GM10248 (cell line): ENCODE measurements at regions not wholly inside any gene's neighbourhood (a gene's known extent, or its start where the extent isn't known, plus 50 kb on each side); places are given as distances from the start of the nearest gene placed in this dataset.

Experiments
- CTCF ChIA-PET: fragments of 300-600 bp; sonication (Branson Sonifier 250); formaldehyde crosslinking; extraction: SDS; loops from one replicate; lab custom pipeline; 2021; ENCODE audit warnings: antibody characterized with exemption; lab: Yijun Ruan, JAX
- POLR2A ChIA-PET: fragments of 350-650 bp; sonication (Branson Sonifier 250); formaldehyde crosslinking; extraction: SDS; loops from one replicate; lab custom pipeline; 2020; ENCODE audit warnings: antibody characterized with exemption; lab: Yijun Ruan, JAX
- DNase-seq: peaks from one replicate; pipeline ENCODE4 v3.0.0; 2012; ENCODE audit errors: extremely low spot score
- TF ChIP-seq, protein P1 (sequence below): IDR thresholded peaks from 2 replicates; pipeline ENCODE4 v1.5.1; 2012; ENCODE audit warnings: mild to moderate bottlenecking, low read depth; ENCODE audit errors: extremely low read depth, missing control alignments, control extremely low read depth

DNA sequence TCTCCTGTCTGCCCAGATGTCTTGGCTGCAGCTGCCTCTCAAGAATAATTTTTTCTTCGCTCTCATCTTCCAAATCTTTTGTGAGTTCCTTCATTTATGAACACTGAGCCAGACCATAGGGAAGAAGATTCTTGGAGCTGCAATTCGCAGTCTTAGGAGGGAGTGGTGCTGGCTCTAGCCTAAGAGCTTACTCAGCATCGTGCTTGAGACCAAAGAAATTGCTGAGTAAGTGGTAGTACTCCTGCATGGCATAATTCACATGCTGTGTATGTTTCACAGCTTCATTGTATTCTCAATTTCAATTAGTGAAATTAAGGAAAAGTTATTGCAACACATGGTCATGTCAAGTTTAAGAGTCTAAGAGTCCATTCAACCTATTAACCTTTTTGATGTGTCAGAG lies 771.7 kb downstream of the ADCYAP1 start:
- no peak for DNase-seq
- POLR2A ChIA-PET, result no interaction called here
- TF ChIP-seq, protein P1, sequence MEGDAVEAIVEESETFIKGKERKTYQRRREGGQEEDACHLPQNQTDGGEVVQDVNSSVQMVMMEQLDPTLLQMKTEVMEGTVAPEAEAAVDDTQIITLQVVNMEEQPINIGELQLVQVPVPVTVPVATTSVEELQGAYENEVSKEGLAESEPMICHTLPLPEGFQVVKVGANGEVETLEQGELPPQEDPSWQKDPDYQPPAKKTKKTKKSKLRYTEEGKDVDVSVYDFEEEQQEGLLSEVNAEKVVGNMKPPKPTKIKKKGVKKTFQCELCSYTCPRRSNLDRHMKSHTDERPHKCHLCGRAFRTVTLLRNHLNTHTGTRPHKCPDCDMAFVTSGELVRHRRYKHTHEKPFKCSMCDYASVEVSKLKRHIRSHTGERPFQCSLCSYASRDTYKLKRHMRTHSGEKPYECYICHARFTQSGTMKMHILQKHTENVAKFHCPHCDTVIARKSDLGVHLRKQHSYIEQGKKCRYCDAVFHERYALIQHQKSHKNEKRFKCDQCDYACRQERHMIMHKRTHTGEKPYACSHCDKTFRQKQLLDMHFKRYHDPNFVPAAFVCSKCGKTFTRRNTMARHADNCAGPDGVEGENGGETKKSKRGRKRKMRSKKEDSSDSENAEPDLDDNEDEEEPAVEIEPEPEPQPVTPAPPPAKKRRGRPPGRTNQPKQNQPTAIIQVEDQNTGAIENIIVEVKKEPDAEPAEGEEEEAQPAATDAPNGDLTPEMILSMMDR, result no peak
- CTCF ChIA-PET, result interaction anchor here (3.3 kb wide), 1 partner anchor 13 kb away, joined by 16 read pairs; no protein-coding TSS in a partner anchor

DNA sequence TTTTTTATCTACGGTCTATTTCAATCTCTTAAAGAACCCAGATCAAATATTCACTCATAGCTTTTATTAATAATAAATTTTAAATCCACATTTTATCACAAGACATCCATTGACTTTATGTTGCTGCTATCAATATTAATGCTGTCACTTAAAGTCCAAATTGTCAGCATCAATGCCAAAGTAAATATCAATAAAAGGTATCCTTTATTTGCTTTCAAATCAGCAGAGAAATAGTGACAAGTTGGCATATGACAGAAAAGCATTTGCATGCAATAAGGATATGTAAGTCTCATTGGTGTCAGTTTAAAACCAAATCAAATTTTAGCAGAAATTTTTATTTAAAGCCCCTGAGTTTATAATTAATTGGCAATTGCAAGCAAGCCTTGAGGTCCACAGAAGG lies 775.4 kb downstream of the ADCYAP1 start:
- no peak for DNase-seq
- CTCF ChIA-PET, result no interaction called here
- POLR2A ChIA-PET, result no interaction called here
- TF ChIP-seq, protein P1, result no peak

- no peak for DNase-seq
- TF ChIP-seq, protein P1, result no peak
- ChIA-PET CTCF (interaction anchor here (1.4 kb wide), 1 partner anchor 28 kb away, joined by 4 read pairs; no protein-coding TSS in a partner anchor), POLR2A (no interaction called here)
Observed at GRCh38 chr18:1691863-1692262, 787.2 kb downstream of the ADCYAP1 start.

DNA sequence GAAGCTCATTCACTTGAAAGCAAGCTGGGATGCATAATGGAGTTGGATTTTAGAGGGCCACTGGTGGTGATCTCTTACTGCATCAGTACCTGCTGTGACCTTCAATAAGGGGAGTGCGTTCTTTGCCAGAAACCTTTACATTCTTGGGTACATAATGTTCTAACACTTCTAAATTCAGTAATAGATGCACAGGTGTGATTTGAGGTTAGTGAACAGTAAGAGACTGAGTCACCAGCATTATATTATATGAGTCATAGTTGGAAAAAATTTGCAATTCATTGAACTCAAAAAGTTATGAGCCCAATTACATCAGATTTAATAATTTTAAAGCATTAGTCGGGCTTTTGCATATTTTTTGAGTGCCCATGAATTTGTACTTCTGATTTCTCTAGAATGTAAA lies 803.3 kb downstream of the ADCYAP1 start:
- no peak for DNase-seq
- TF ChIP-seq, protein P1, result no peak
- POLR2A ChIA-PET, result no interaction called here
- CTCF ChIA-PET, result interaction anchor here (1.3 kb wide), 1 partner anchor 39 kb away, joined by 3 read pairs; no protein-coding TSS in a partner anchor

DNA sequence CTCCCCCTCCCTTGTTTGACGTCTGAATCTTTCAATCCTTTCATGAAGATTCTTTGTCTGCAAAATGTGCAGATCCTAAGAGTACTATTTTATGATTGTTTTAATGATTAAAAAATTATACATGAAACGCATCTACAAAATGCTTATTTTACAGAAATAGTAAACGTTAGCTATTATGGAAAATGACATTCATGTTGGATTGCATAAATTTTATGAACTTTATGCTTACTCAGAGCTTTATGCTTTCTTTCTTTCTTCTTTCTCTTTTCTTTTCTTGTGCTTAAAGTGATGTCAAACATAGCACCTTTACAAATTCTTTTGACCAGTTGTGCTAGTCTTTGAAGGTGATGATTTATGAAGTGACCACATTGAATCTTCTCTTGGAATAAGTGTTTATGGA lies 805.4 kb downstream of the ADCYAP1 start:
- ChIA-PET POLR2A (no interaction called here), CTCF (interaction anchor here (1.3 kb wide), 1 partner anchor 14 kb away, joined by 3 read pairs; no protein-coding TSS in a partner anchor)
- DNase-seq, result no peak
- TF ChIP-seq, protein P1, result no peak

DNA sequence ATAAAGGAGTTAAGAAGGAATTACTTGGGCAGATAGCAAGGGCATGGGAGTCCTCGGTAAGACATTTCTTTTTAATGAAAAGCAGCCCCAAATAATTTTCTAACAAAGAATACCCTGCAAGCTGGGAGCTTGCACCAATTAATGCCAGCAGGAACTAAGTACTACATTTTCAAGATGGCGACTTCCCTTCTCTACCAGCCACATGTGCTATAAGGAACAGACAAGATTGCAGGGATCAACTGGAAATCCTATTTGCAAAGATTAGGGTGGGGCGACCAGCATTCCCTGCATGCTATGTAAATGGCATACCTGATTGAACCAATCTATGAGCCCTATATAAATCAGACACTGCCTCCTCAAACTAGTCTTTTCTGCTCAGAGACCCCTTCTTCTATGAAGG lies 827.5 kb downstream of the ADCYAP1 start:
- ChIA-PET POLR2A (no interaction called here), CTCF (no interaction called here)
- TF ChIP-seq, protein P1, result no peak
- DNase-seq, result no peak

GRCh38 chr18:1746131-1746530 lies 825.2 kb downstream of the METTL4 start:
- TF ChIP-seq, protein P1, result no peak
- ChIA-PET POLR2A (no interaction called here), CTCF (interaction anchor here (1.0 kb wide), 1 partner anchor 12 kb away, joined by 3 read pairs; no protein-coding TSS in a partner anchor)
- DNase-seq, result no peak
